Ovary (tissue), 3 donors: ENCODE measurements at regions not wholly inside any gene's neighbourhood (a gene's known extent, or its start where the extent isn't known, plus 50 kb on each side); places are given as distances from the start of the nearest gene placed in this dataset.

Experiments
- CTCF ChIP-seq, 3 donors: fragments of 450-650 bp in 2 of 3; fragments of 200-600 bp in 1 of 3; IDR thresholded peaks; one replicate each; pipeline versions ENCODE4 v1.5.1 to v1.8.0; 2016 to 2022; ENCODE audit warnings: antibody characterized with exemption in 3 of 3, mild to moderate bottlenecking in 1 of 3
- POLR2A ChIP-seq: fragments of 450-650 bp; IDR thresholded peaks from one replicate; pipeline ENCODE4 v1.6.1; 2017; ENCODE audit warnings: antibody characterized with exemption, mild to moderate bottlenecking, moderate library complexity
- donor health status: DM: no; HTN: no; CAD: no.

GRCh38 chr5:106907979-106908378 lies 762.8 kb downstream of the EFNA5 start:
- TF ChIP-seq CTCF (IDR thresholded peaks at IDR 0.05) (no peak), POLR2A (no peak)
